Stimulated activated effector memory CD8-positive, alpha-beta T cell treated with anti-CD3 and anti-CD28 coated beads, Interleukin-12 subunit alpha, Interleukin-12 subunit beta, amount 100 ng/mL, for 72 hours (primary cell): ENCODE measurements at regions not wholly inside any gene's neighbourhood (a gene's known extent, or its start where the extent isn't known, plus 50 kb on each side); places are given as distances from the start of the nearest gene placed in this dataset.

Experiments used
- ATAC-seq: fragments of 150-1000 bp; cut with Tn5 transposase; 2 replicates; pipeline ENCODE4 v1.10.0; 2021
- DNase-seq, 2 donors: peaks; one replicate each; pipeline ENCODE4 v3.0.0; 2021 to 2022; ENCODE audit warnings: low spot score in 2 of 2
- H3K27ac Mint-ChIP-seq: one replicate; pipeline ENCODE4 v1.8.0; 2022; ENCODE audit warnings: mild to moderate bottlenecking, mixed read lengths
- H3K36me3 Mint-ChIP-seq: one replicate; pipeline ENCODE4 v1.8.0; 2022; ENCODE audit warnings: mild to moderate bottlenecking, mixed read lengths
- H3K4me1 Mint-ChIP-seq: one replicate; pipeline ENCODE4 v1.8.0; 2022; ENCODE audit warnings: mixed read lengths
- H3K4me3 Mint-ChIP-seq: one replicate; pipeline ENCODE4 v1.8.0; 2022; ENCODE audit warnings: mild to moderate bottlenecking, mixed read lengths
- H3K9me3 Mint-ChIP-seq: one replicate; pipeline ENCODE4 v1.8.0; 2022; ENCODE audit warnings: mixed read lengths

DNA sequence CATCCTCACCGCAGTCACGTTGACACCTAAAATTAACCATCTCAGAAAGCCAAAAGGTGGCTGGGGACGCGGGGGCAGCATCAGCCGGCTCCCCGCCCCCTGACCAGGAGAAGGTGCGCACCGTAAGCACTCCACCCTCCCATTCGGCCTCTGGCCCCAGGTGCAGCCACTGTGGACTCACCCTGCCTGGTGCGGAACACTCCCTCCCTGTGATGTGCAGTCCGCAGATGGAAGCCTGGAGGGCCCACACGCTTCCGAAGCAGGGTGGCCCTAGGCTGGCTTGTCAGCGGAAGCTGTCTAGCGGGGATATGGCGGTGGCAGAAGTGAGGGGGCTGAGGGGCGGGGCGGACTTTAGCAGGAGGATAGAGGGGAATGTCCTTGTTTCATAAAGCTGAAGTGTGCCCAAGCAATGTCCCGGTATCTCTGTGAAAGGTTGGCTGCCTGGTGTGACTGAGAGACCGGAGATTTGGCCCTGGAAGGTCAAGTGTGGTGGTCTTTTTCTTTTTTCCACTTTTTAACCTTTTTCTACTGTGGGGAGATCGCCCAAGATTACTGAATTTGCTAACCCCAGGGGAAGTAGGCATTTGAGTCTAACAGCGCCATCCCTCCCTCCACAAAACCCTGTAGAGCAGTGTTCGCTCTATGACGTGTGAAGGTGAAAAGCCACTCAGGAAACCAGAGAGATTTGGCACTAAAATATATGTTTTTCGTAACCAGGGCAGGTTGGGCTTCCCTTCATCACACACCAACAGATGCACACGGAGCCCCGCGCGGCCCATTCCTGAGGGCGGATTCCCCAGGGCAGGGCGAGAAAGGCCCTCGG is 74.7 kb downstream of the CXCL12 start:
- ATAC-seq = peak; percentile 12
- Mint-ChIP-seq H3K4me3 (peak overlapping the region; percentile 65), H3K4me1 (peaks cover 28% of the 10 kb centered on the region), H3K9me3 (peaks cover 5% of the 10 kb centered on the region), H3K27ac (peak overlapping the region; percentile 43), H3K36me3 (no peaks in the 10 kb centered on the region)
- no peak for DNase-seq

DNA sequence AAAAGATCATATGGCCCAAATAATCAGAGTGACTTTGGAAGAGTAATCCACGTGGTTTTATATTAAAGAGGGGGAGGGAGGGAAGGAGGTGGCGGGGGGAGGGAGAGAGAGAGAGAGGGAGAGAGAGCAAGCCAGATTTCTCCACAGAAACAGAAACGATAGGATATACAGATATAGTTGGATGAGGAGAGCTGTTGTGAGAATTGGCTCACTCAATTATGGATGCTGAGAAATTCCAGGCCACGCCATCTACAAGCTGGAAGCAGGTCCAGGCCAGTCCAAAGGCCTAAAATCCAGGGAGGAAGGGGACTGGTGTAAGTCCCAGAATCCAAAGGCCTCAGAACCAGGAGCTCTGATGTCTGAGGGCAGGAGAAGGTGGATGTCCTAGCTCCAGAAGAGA is 75.5 kb downstream of the CXCL12 start:
- Mint-ChIP-seq H3K4me1 (peaks cover 28% of the 10 kb centered on the region), H3K27ac (no peak overlapping the region), H3K9me3 (peaks cover 5% of the 10 kb centered on the region), H3K4me3 (no peak overlapping the region), H3K36me3 (no peaks in the 10 kb centered on the region)
- ATAC-seq (no peak), DNase-seq (no peak)

DNA sequence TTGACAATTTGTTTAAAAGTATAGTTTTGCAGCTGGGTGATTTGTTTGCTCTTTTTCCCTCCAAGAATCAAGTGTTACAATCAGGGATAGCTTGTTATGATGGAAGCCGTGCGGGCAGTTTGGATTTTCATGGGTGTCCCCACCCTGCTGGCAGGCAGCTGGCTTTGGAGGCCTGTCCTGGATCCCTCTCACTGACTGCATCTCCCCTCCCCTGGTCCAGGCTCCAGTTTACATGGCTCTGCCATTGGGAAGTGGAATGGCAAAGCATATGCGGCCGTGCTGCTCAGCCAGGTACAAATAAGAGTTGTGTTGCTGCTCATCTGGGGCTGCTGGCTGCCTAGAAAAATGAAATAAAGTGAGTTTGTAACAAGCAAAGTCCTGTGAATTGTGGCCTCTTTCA is 76.0 kb downstream of the CXCL12 start:
- Mint-ChIP-seq H3K36me3 (no peaks in the 10 kb centered on the region), H3K4me1 (peaks cover 28% of the 10 kb centered on the region), H3K9me3 (peaks cover 5% of the 10 kb centered on the region), H3K4me3 (no peak overlapping the region), H3K27ac (no peak overlapping the region)
- ATAC-seq (no peak), DNase-seq (no peak)

DNA sequence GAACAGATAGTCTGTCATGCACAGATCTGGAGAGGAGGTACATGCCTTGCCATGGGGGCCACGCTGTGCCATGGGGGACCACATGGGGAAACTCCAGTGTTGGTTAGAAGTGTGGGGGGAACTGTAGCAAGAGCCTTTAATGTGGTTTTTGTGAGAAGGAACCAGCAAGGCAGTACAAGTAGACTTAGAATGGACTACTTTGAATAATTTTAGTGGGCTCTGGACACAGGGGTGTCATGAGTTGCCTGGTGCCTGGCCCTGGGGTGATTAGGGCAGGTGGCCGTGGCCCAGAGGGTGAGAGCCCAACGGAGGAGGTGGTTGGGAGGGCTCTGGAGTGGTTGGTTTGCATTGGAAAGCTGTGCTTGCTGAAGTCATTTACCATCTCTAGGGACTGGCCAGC is 77.2 kb downstream of the CXCL12 start:
- Mint-ChIP-seq H3K4me3 (no peak overlapping the region), H3K4me1 (peaks cover 28% of the 10 kb centered on the region), H3K27ac (no peak overlapping the region), H3K36me3 (no peaks in the 10 kb centered on the region), H3K9me3 (peaks cover 5% of the 10 kb centered on the region)
- DNase-seq (no peak), ATAC-seq (no peak)

DNA sequence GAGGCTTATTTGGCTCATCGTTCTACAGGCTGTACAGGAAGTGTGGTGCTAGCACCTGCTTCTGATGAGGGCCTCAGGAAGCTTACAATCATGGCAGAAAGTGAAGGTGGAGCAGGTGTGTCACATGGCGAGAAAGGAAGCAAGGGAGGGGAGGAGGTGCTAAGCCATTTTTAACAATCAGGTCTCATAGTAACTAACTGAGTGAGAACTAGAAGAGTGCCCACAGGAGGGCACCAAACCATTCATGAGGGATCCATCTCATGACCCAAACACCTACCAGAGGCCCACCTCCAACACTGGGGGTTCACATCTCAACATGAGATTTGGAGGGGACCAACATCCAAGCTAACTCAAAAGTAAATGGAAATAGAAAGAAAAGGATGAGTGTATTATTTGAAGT is 78.1 kb downstream of the CXCL12 start:
- ATAC-seq (no peak), DNase-seq (no peak)
- Mint-ChIP-seq H3K4me3 (no peak overlapping the region), H3K9me3 (peaks cover 5% of the 10 kb centered on the region), H3K36me3 (no peaks in the 10 kb centered on the region), H3K4me1 (peaks cover 28% of the 10 kb centered on the region), H3K27ac (no peak overlapping the region)

DNA sequence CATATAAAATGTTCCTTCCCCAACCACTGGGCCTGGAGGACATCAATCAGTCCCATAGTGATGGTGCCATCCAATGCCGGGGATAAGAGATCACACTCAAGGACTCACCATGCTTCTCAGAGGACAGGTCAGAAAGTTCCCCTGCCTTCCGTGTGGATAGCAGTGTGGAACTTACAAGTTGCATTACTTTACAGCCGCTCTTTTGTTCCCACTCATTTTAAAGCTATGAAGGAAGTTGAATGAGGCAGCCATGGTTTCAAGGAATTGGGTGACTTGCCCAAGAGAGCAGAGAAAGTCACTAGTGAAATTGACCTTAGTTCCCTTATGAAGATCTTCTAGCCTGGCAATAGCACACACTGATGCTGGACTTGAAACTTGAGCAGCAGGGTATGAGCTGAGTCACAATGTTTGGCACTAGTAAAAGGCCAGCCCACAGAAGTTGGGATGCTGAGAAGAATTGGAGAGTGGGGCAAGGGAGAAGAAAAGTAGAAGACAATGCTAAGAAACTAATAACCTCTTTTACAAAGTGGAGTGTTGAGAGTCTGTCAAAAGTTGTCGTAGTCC is 78.7 kb downstream of the CXCL12 start:
- H3K4me1 Mint-ChIP-seq = peaks cover 22% of the 10 kb centered on the region
- no peak overlapping the region for H3K4me3 Mint-ChIP-seq
- no peaks in the 10 kb centered on the region for H3K36me3 Mint-ChIP-seq
- H3K9me3 Mint-ChIP-seq = peaks cover 5% of the 10 kb centered on the region
- no peak for ATAC-seq
- H3K27ac Mint-ChIP-seq = no peak overlapping the region
- DNase-seq = no peak

DNA sequence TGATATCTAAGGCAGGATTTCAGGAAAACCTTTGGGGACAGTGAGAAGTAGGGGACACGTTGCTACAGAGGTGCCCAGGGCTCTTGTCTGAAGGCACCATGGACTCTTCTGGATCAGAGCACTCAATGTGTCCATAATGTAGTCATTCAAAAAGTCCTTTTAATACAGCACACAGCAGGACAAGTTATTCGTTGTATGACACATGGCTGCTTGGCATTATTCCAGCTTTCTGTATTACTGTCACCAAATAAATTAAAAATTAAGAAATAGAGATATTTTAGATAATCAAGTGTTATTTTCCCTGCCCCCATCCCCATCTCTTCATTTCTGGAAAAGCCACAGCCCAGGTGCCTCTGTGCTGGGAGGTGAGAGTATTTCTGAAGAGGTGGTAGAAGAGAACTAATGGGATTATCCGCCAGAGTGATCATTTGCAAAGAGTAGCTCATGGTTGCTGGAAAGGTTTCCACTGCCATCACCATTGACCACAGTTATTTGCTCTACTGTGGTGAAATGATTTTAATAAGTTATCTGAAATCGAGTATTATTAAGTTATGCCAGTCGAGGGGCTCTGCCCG is 83.0 kb downstream of the CXCL12 start:
- DNase-seq = no peak
- peaks cover 8% of the 10 kb centered on the region for H3K4me1 Mint-ChIP-seq
- H3K4me3 Mint-ChIP-seq = no peak overlapping the region
- ATAC-seq = no peak
- H3K9me3 Mint-ChIP-seq = peaks cover 5% of the 10 kb centered on the region
- H3K36me3 Mint-ChIP-seq = no peaks in the 10 kb centered on the region
- H3K27ac Mint-ChIP-seq = no peak overlapping the region

DNA sequence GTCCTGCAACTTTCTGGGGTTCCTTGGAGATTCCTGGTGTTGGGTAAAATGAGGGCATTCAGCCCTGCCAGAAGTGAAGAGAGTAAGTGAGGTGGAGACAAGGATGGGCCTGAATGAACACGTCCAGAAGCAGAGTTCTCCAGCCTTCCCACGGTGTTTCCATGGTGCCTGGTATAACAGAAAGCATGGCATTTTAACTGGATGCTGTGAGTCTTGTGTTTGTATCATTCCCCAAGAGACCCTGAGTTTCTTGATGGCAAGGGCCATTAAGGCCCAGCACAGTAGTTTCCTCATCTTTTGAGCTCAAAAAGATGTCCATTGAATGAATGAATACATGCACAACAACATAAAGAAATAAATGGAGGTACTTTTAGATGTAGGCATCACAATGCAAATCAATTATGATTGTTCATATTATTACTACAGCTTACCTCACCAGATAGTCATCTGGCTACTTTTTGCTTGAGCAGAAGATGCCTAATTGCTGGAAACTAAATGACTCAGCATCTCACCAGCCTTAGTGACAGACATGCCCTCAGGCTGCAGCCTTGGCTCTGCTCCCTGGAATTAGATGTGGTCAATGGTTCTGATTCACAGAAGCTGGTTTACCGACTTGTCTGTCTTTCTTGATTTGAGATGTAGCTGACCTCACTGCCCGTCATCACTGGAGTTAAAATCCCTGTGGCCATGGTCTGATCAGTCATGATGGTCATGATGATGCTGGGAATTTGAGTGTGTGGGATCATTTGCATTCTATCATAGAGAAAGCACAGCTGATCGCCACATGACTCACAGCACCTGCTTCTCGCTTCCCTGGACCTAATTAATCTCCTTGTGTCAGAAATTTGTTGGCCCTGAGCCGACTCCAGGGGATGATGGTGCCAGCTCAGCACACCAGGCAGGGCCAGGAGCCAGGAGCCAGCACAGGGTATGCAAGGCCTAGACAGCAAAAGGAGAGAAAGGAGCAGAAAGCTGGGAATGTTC is 83.9 kb downstream of the CXCL12 start:
- no peak overlapping the region for H3K27ac Mint-ChIP-seq
- no peaks in the 10 kb centered on the region for H3K4me1 Mint-ChIP-seq
- no peaks in the 10 kb centered on the region for H3K36me3 Mint-ChIP-seq
- no peak overlapping the region for H3K4me3 Mint-ChIP-seq
- DNase-seq (peak in 1 of 2 donors; percentile 74), ATAC-seq (peak; percentile 96)
- no peaks in the 10 kb centered on the region for H3K9me3 Mint-ChIP-seq

DNA sequence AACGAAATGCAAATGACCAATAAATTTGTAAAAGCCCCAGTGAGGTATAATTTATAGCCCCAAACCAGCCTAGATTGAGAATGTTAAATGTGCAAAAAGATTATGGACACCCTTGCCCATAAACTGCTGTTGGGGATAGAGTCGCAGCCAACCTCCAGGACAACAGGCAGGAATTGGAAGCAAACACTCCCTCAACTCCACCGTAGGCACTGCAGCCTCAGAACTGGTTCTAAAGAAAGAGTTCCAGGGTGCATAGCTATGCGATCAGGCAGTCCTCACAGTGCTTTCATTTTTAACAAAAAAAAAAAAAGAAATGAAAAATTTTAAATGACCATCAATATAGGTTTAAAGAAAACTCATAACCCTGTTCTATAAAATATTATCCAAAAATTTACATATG is 86.2 kb downstream of the CXCL12 start:
- Mint-ChIP-seq H3K4me3 (no peak overlapping the region), H3K36me3 (no peaks in the 10 kb centered on the region), H3K9me3 (no peaks in the 10 kb centered on the region), H3K27ac (no peak overlapping the region), H3K4me1 (no peaks in the 10 kb centered on the region)
- DNase-seq (no peak), ATAC-seq (no peak)

DNA sequence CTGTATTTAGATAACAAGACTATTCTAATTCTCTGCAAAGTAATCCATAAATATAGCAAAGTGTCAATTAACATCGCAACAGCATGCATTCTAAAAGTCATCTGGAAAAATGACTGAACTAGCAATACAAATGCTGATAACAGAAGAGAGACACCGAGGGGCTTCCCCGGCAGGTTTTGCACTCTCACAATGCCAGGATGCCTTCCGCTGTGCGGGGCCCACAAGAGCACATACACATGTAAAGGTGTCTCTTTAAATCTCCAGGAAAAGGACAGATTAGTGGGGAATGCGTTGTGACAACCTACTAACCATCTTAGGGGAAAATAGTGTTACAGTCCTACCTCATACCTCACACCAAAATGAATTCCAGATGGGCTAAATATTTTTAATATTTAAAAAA is 86.9 kb downstream of the CXCL12 start:
- no peak overlapping the region for H3K4me3 Mint-ChIP-seq
- ATAC-seq (no peak), DNase-seq (no peak)

DNA sequence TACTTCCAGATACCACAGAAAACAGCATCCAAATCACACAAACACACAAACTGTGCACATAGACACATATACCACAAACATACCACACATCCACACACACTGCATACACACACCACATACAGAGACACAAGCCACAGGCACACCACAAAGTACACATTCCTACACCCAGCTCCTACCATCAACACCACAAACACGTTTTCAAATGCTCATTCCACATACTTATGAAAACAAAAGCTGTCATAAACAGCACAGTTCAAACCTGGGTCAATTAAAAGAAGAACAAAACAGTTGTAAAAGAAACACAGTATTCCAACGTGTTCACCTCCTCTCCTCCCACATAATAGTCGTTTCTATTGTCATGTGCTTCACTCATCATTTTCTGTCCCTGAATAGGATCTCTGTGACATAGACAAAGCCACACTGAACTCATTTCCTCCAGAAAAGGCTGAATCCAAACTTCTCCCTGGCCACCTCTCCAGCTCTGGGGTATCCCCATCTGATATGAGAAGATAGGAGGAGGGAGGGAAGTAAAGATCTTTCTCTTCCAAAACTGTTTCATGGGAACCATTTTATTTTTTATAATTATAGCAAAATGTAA is 89.2 kb downstream of the CXCL12 start:
- no peak overlapping the region for H3K4me3 Mint-ChIP-seq
- H3K4me1 Mint-ChIP-seq = no peaks in the 10 kb centered on the region
- no peak overlapping the region for H3K27ac Mint-ChIP-seq
- H3K36me3 Mint-ChIP-seq = no peaks in the 10 kb centered on the region
- H3K9me3 Mint-ChIP-seq = no peaks in the 10 kb centered on the region
- DNase-seq (no peak), ATAC-seq (peak; percentile 21)

More for the DNA sequence above, 86.9 kb downstream of the CXCL12 start:
- no peak overlapping the region for H3K27ac Mint-ChIP-seq
- no peaks in the 10 kb centered on the region for H3K9me3 Mint-ChIP-seq
- no peaks in the 10 kb centered on the region for H3K36me3 Mint-ChIP-seq
- H3K4me1 Mint-ChIP-seq = no peaks in the 10 kb centered on the region

DNA sequence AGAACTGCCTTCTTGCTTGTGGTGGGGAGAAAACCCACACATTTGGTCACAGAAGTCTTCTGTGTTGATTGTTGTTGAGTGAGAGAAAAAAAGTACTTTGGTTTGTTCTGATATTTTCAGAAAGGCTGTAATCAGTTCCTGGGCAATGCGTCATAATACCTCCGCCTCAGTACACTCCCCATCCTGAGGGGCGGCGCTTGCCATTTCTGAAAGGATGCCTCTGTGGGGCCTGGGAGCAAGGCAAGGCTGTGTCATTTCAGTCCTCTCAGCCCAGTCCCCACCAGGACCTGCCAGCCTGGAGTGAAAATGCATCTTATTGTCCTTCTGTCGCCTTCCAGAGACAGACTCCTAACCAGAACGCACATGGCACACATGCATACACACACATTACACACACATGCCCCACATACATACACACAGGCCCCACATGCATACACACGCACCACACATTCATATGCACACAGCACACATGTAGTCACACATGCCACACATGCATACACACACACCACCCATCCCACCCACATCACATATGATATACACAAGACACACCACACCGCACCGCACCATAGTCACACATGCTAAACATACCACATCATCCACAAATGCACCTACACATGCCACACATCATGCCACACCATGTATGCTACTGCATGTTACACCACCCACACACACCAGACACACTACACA is 90.0 kb downstream of the CXCL12 start:
- no peak overlapping the region for H3K4me3 Mint-ChIP-seq
- no peaks in the 10 kb centered on the region for H3K4me1 Mint-ChIP-seq
- peak; percentile 36 for ATAC-seq
- no peak overlapping the region for H3K27ac Mint-ChIP-seq
- H3K36me3 Mint-ChIP-seq = no peaks in the 10 kb centered on the region
- H3K9me3 Mint-ChIP-seq = no peaks in the 10 kb centered on the region
- DNase-seq = no peak

DNA sequence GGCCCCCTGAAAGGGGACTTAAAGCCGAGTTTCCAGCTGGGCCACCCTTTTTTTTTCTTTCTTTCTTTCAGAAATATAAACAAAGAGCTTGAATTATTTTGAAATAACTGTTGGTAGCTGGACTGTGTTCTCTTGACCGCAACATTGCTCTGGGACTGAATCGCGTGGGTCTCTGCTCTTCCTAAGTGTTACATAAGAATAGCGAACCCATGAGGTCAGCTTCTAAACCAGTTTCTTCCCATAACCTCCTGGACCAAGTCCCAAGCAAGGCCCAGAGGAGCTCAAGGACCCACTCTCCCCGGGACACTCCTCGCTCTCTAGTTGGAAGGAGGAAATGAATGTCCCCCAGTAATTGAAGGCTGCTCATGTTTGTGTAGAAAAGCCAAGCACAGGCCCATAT is 91.1 kb downstream of the CXCL12 start:
- no peaks in the 10 kb centered on the region for H3K4me1 Mint-ChIP-seq
- H3K4me3 Mint-ChIP-seq = no peak overlapping the region
- H3K36me3 Mint-ChIP-seq = no peaks in the 10 kb centered on the region
- no peak overlapping the region for H3K27ac Mint-ChIP-seq
- ATAC-seq (no peak), DNase-seq (no peak)
- no peaks in the 10 kb centered on the region for H3K9me3 Mint-ChIP-seq

DNA sequence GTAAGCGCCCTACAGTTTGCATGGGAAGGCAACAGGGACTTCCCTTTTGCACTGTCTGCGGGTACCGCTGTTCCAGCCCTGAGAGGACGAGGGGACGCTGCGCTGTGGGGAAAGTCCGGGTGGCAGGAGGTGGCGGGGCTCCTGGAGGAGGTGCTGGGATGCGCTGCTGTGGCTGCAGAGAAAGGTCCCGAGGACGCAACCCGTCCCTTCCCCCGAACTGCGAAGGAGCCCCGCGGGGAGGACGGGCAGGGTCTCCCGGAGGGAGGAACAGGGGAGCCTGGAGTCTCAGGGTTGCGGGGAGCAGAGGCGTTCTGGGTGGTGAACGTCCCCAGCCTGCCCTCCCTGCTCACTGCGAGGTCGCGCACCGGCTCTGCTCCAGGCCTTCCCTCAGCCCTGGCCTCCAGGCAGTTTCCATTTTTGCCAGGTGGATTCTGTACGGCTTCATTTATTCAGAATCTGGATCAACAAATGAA is 91.6 kb downstream of the CXCL12 start:
- no peaks in the 10 kb centered on the region for H3K9me3 Mint-ChIP-seq
- no peak for DNase-seq
- H3K27ac Mint-ChIP-seq = no peak overlapping the region
- H3K36me3 Mint-ChIP-seq = no peaks in the 10 kb centered on the region
- ATAC-seq = no peak
- no peaks in the 10 kb centered on the region for H3K4me1 Mint-ChIP-seq
- H3K4me3 Mint-ChIP-seq = no peak overlapping the region
